ENCODE measurements at regions not wholly inside any gene's neighbourhood (a gene's known extent, or its start where the extent isn't known, plus 50 kb on each side); places are given as distances from the start of the nearest gene placed in this dataset.

- Histone ChIP-seq H3K27ac (no peak overlapping the region), H3K4me3 (no peak overlapping the region), H3K27me3 (no peaks in the 10 kb centered on the region), H3K36me3 (no peaks in the 10 kb centered on the region), H3K4me1 (peaks cover 25% of the 10 kb centered on the region), H3K9me3 (no peaks in the 10 kb centered on the region)
- TF ChIP-seq CTCF (IDR thresholded peaks at IDR 0.05): no peak
- intact Hi-C loops (cut with DNase I): no loop called here
- DNase-seq (no peak), ATAC-seq (no peak)
Observed at GRCh38 chr13:76725211-76725610, 161.0 kb downstream of the KCTD12 start.

GRCh38 chr13:76724421-76724820 lies 161.8 kb downstream of the KCTD12 start:
- H3K9me3 ChIP-seq: no peaks in the 10 kb centered on the region
- intact Hi-C loops (cut with DNase I): no loop called here
- peaks cover 25% of the 10 kb centered on the region for H3K4me1 ChIP-seq
- no peak for TF ChIP-seq CTCF (IDR thresholded peaks at IDR 0.05)
- H3K36me3 ChIP-seq: no peaks in the 10 kb centered on the region
- H3K27ac ChIP-seq: no peak overlapping the region
- no peak overlapping the region for H3K4me3 ChIP-seq
- H3K27me3 ChIP-seq: no peaks in the 10 kb centered on the region
- DNase-seq: no peak
- no peak for ATAC-seq

- Histone ChIP-seq H3K4me3 (no peak overlapping the region), H3K4me1 (peaks cover 25% of the 10 kb centered on the region), H3K9me3 (no peaks in the 10 kb centered on the region), H3K27ac (peak overlapping the region; percentile 49), H3K36me3 (no peaks in the 10 kb centered on the region), H3K27me3 (no peaks in the 10 kb centered on the region)
- TF ChIP-seq CTCF (IDR thresholded peaks at IDR 0.05): no peak
- intact Hi-C loops (cut with DNase I): no loop called here
- ATAC-seq: peak; percentile 88
- no peak for DNase-seq
Observed at GRCh38 chr13:76723551-76724232, 162.5 kb downstream of the KCTD12 start.

GRCh38 chr13:76722782-76723181 lies 163.4 kb downstream of the KCTD12 start:
- intact Hi-C loops (cut with DNase I): no loop called here
- Histone ChIP-seq H3K36me3 (no peaks in the 10 kb centered on the region), H3K4me1 (peaks cover 25% of the 10 kb centered on the region), H3K9me3 (no peaks in the 10 kb centered on the region), H3K4me3 (no peak overlapping the region), H3K27ac (peak overlapping the region; percentile 49), H3K27me3 (no peaks in the 10 kb centered on the region)
- DNase-seq (no peak), ATAC-seq (no peak)
- no peak for TF ChIP-seq CTCF (IDR thresholded peaks at IDR 0.05)

GRCh38 chr13:76720821-76721220 lies 165.4 kb downstream of the KCTD12 start:
- peak; percentile 66 for ATAC-seq
- intact Hi-C loops (cut with DNase I): no loop called here
- Histone ChIP-seq H3K4me1 (peaks cover 25% of the 10 kb centered on the region), H3K9me3 (no peaks in the 10 kb centered on the region), H3K27ac (no peak overlapping the region), H3K4me3 (no peak overlapping the region), H3K27me3 (no peaks in the 10 kb centered on the region), H3K36me3 (no peaks in the 10 kb centered on the region)
- TF ChIP-seq CTCF (IDR thresholded peaks at IDR 0.05): no peak
- no peak for DNase-seq

GRCh38 chr13:76720416-76720815 lies 165.8 kb downstream of the KCTD12 start:
- no peak for TF ChIP-seq CTCF (IDR thresholded peaks at IDR 0.05)
- H3K27ac ChIP-seq: no peak overlapping the region
- intact Hi-C loops (cut with DNase I): no loop called here
- no peak for ATAC-seq
- H3K36me3 ChIP-seq: no peaks in the 10 kb centered on the region
- peaks cover 25% of the 10 kb centered on the region for H3K4me1 ChIP-seq
- no peak for DNase-seq
- no peak overlapping the region for H3K4me3 ChIP-seq
- no peaks in the 10 kb centered on the region for H3K9me3 ChIP-seq
- H3K27me3 ChIP-seq: no peaks in the 10 kb centered on the region
